H9 (cell line): ENCODE measurements at regions not wholly inside any gene's neighbourhood (a gene's known extent, or its start where the extent isn't known, plus 50 kb on each side); places are given as distances from the start of the nearest gene placed in this dataset.
A peak's percentile ranks its signal among the peaks of the same experiment; 100 is the strongest.

ENCODE experiments used
- DNase-seq: peaks from one replicate; pipeline ENCODE4 v3.0.0-alpha.2; 2017
- H2AFZ ChIP-seq: one replicate; pipeline ENCODE4 v1.6.1; 2013; ENCODE audit warnings: mild to moderate bottlenecking, low read length, control low read depth, moderate library complexity
- H2AK5ac ChIP-seq: 2 replicates; pipeline ENCODE4 v1.6.1; 2013; ENCODE audit warnings: low read length, control low read depth, mixed read lengths; ENCODE audit not compliant: insufficient read length
- H2BK120ac ChIP-seq: one replicate; pipeline ENCODE4 v1.6.1; 2013; ENCODE audit warnings: low read depth, mild to moderate bottlenecking, low read length, control low read depth, inconsistent platforms; ENCODE audit not compliant: poor library complexity, severe bottlenecking
- H2BK12ac ChIP-seq: 2 replicates; pipeline ENCODE4 v1.6.1; 2013; ENCODE audit warnings: low read length, control low read depth, mixed read lengths, low read depth; ENCODE audit not compliant: insufficient read length
- H2BK15ac ChIP-seq: 2 replicates; pipeline ENCODE4 v1.6.1; 2013; ENCODE audit warnings: low read depth, low read length, control low read depth
- H2BK20ac ChIP-seq: one replicate; pipeline ENCODE4 v1.6.1; 2013; ENCODE audit warnings: low read depth, mild to moderate bottlenecking, low read length, control low read depth, inconsistent platforms; ENCODE audit not compliant: poor library complexity, severe bottlenecking
- H2BK5ac ChIP-seq: 2 replicates; pipeline ENCODE4 v1.6.1; 2013; ENCODE audit warnings: low read length, control low read depth, mixed read lengths; ENCODE audit not compliant: insufficient read length
- H3K14ac ChIP-seq: 2 replicates; pipeline ENCODE4 v1.6.1; 2013; ENCODE audit warnings: low read length, control low read depth; ENCODE audit not compliant: insufficient read depth
- H3K18ac ChIP-seq: 2 replicates; pipeline ENCODE4 v1.6.1; 2013; ENCODE audit warnings: low read depth, mild to moderate bottlenecking, mixed read lengths, low read length, control low read depth; ENCODE audit not compliant: insufficient read length
- H3K23ac ChIP-seq: 2 replicates; pipeline ENCODE4 v1.6.1; 2013; ENCODE audit warnings: low read length, control low read depth, mixed read lengths, low read depth; ENCODE audit not compliant: insufficient read length
- H3K23me2 ChIP-seq: 2 replicates; pipeline ENCODE4 v1.6.1; 2013; ENCODE audit warnings: low read depth, mild to moderate bottlenecking, mixed read lengths, low read length, control low read depth; ENCODE audit not compliant: insufficient read length, poor library complexity, severe bottlenecking
- H3K27ac ChIP-seq: 2 replicates; pipeline ENCODE4 v1.5.1; 2013; ENCODE audit warnings: low read length, control low read depth, mixed read lengths, low read depth; ENCODE audit not compliant: insufficient read length
- H3K27me3 ChIP-seq: 2 replicates; pipeline ENCODE4 v1.6.1; 2013; ENCODE audit warnings: low read length, control low read depth, inconsistent platforms; ENCODE audit not compliant: insufficient read depth
- H3K4ac ChIP-seq: 2 replicates; pipeline ENCODE4 v1.6.1; 2013; ENCODE audit warnings: low read depth, mild to moderate bottlenecking, control low read depth, inconsistent platforms, low read length, moderate library complexity
- H3K4me1 ChIP-seq: 2 replicates; pipeline ENCODE4 v1.6.1; 2013; ENCODE audit warnings: low read length, control low read depth, inconsistent platforms; ENCODE audit not compliant: insufficient read depth
- H3K4me2 ChIP-seq: 2 replicates; pipeline ENCODE4 v1.6.1; 2013; ENCODE audit warnings: low read length, control low read depth, mixed read lengths; ENCODE audit not compliant: insufficient read length, insufficient read depth
- H3K56ac ChIP-seq: 2 replicates; pipeline ENCODE4 v1.6.1; 2013; ENCODE audit warnings: low read depth, mild to moderate bottlenecking, mixed read lengths, low read length, control low read depth; ENCODE audit not compliant: insufficient read length
- H3K79me1 ChIP-seq: 2 replicates; pipeline ENCODE4 v1.6.1; 2013; ENCODE audit warnings: low read depth, mild to moderate bottlenecking, moderate library complexity, low read length, control low read depth, inconsistent platforms; ENCODE audit not compliant: insufficient read depth, poor library complexity, severe bottlenecking
- H3K79me2 ChIP-seq: 2 replicates; pipeline ENCODE4 v1.6.1; 2013; ENCODE audit warnings: low read length, control low read depth, inconsistent platforms; ENCODE audit not compliant: insufficient read depth
- H3K9ac ChIP-seq: 2 replicates; pipeline ENCODE4 v1.6.1; 2013; ENCODE audit warnings: low read length, control low read depth, mixed read lengths; ENCODE audit not compliant: insufficient read length; ENCODE audit errors: extremely low read depth
- H3K9me3 ChIP-seq: one replicate; pipeline ENCODE4 v1.6.1; 2013; ENCODE audit warnings: low read depth, low read length, inconsistent platforms; ENCODE audit not compliant: control insufficient read depth
- H3T11ph ChIP-seq: one replicate; pipeline ENCODE4 v1.6.1; 2013; ENCODE audit warnings: mild to moderate bottlenecking, low read length, control low read depth, inconsistent platforms
- H4K20me1 ChIP-seq: one replicate; pipeline ENCODE4 v1.6.1; 2013; ENCODE audit not compliant: control insufficient read depth, insufficient read length, insufficient read depth
- H4K5ac ChIP-seq: 2 replicates; pipeline ENCODE4 v1.6.1; 2013; ENCODE audit warnings: low read depth, mild to moderate bottlenecking, mixed read lengths, low read length, control low read depth; ENCODE audit not compliant: insufficient read length
- H4K8ac ChIP-seq: replicated peaks from 2 replicates; pipeline ENCODE4 v1.6.1; 2013; ENCODE audit warnings: low read length, control low read depth, mixed read lengths, low read depth; ENCODE audit not compliant: insufficient read length
- H4K91ac ChIP-seq: 2 replicates; pipeline ENCODE4 v1.6.1; 2013; ENCODE audit warnings: low read depth, mild to moderate bottlenecking, moderate library complexity, mixed read lengths, low read length, control low read depth; ENCODE audit not compliant: insufficient read length
- H3K27ac Mint-ChIP-seq, 3 experiments: 2 replicates in 2 of 3; 3 replicates in 1 of 3; pipeline ENCODE4 v1.8.0; 2020 to 2021; ENCODE audit warnings: mixed read lengths in 3 of 3, mild to moderate bottlenecking in 1 of 3, moderate library complexity in 1 of 3
- H3K27me3 Mint-ChIP-seq: 2 replicates; pipeline ENCODE4 v1.8.0; 2021; ENCODE audit warnings: low read depth, mild to moderate bottlenecking, moderate library complexity, mixed read lengths
- H3K36me3 Mint-ChIP-seq, 3 experiments: 2 replicates in 2 of 3; 3 replicates in 1 of 3; pipeline ENCODE4 v1.8.0; 2020 to 2021; ENCODE audit warnings: low read depth in 3 of 3, mixed read lengths in 3 of 3; ENCODE audit not compliant: insufficient read depth in 1 of 3
- H3K4me1 Mint-ChIP-seq, 2 experiments: 2 replicates each; pipeline ENCODE4 v1.8.0; 2020; ENCODE audit warnings: mixed read lengths in 2 of 2
- H3K4me3 Mint-ChIP-seq, 2 experiments: 2 replicates in 1 of 2; 3 replicates in 1 of 2; pipeline ENCODE4 v1.8.0; 2020 to 2021; ENCODE audit warnings: mild to moderate bottlenecking in 2 of 2, mixed read lengths in 2 of 2, moderate library complexity in 1 of 2
- H3K9me3 Mint-ChIP-seq, 2 experiments: 2 replicates in 1 of 2; 3 replicates in 1 of 2; pipeline ENCODE4 v1.8.0; 2020; ENCODE audit warnings: mild to moderate bottlenecking in 2 of 2, mixed read lengths in 2 of 2, moderate library complexity in 1 of 2
- WGBS: extraction: QIAGEN DNeasy Blood & Tissue Kit; methylation state at CpG from one replicate; pipeline ENCODE4 v1.1.7; 2013; ENCODE audit warnings: missing lambda C conversion rate, low lambda C conversion rate, mixed read lengths; ENCODE audit not compliant: insufficient read length; ENCODE audit errors: extremely low coverage; 5-methylcytosine and 5-hydroxymethylcytosine counted together
- TF ChIP-seq, protein P1 (sequence below): fragments of 200-600 bp; sonication (generic); conservative IDR thresholded peaks from 3 replicates; pipeline ENCODE4 v1.8.0; 2021; ENCODE audit warnings: antibody characterized with exemption, mild to moderate bottlenecking

DNA sequence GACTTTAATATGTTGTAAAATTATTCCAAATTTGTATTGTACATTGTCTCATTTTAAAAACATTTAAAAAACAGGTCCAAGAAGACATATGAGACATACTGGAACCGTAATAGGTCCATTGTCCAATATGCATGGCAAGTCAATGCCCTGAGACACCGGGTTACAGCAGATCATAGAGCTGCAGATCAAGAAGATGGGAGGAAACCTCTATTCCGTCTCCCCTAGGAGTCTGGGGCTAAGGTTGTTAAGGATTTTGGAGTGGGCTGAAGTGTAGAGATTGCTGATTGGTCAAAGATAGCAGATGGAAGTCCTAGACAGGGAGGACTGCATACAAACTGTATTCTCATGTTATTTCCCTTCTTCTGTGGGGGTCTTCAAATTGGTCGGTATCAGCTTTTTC is 108.3 kb upstream of the PLEKHA5 start:
- Histone ChIP-seq H3K56ac (no peak overlapping the region), H3K4ac (no peak overlapping the region), H2AFZ (no peak overlapping the region), H2BK20ac (no peak overlapping the region), H2BK5ac (no peak overlapping the region), H2BK120ac (no peak overlapping the region), H4K20me1 (no peaks in the 10 kb centered on the region), H4K8ac (no peak overlapping the region), H3T11ph (no peak overlapping the region), H3K14ac (no peak overlapping the region), H2BK15ac (no peak overlapping the region), H3K27me3 (no peaks in the 10 kb centered on the region), H3K23ac (no peak overlapping the region), H3K9me3 (no peaks in the 10 kb centered on the region), H2AK5ac (no peak overlapping the region), H3K4me2 (no peak overlapping the region), H3K18ac (no peak overlapping the region), H2BK12ac (no peak overlapping the region), H3K4me1 (no peaks in the 10 kb centered on the region), H4K5ac (no peak overlapping the region), H4K91ac (no peak overlapping the region), H3K9ac (no peak overlapping the region), H3K79me2 (no peaks in the 10 kb centered on the region), H3K79me1 (no peaks in the 10 kb centered on the region), H3K27ac (no peak overlapping the region), H3K23me2 (no peaks in the 10 kb centered on the region)
- H3K27me3 Mint-ChIP-seq: no peaks in the 10 kb centered on the region
- no peak overlapping the region for H3K4me3 Mint-ChIP-seq
- peaks cover 2 to 6% of the 10 kb centered on the region in 2 experiments; a peak in 2 of 5 replicates for H3K9me3 Mint-ChIP-seq
- H3K4me1 Mint-ChIP-seq: peaks cover 18 to 23% of the 10 kb centered on the region in 2 experiments
- peak overlapping the region in 1 of 3 experiments; percentile 1; a peak in 1 of 7 replicates for H3K27ac Mint-ChIP-seq
- TF ChIP-seq, protein P1, sequence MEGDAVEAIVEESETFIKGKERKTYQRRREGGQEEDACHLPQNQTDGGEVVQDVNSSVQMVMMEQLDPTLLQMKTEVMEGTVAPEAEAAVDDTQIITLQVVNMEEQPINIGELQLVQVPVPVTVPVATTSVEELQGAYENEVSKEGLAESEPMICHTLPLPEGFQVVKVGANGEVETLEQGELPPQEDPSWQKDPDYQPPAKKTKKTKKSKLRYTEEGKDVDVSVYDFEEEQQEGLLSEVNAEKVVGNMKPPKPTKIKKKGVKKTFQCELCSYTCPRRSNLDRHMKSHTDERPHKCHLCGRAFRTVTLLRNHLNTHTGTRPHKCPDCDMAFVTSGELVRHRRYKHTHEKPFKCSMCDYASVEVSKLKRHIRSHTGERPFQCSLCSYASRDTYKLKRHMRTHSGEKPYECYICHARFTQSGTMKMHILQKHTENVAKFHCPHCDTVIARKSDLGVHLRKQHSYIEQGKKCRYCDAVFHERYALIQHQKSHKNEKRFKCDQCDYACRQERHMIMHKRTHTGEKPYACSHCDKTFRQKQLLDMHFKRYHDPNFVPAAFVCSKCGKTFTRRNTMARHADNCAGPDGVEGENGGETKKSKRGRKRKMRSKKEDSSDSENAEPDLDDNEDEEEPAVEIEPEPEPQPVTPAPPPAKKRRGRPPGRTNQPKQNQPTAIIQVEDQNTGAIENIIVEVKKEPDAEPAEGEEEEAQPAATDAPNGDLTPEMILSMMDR: no peak
- DNase-seq: no peak
- H3K36me3 Mint-ChIP-seq: peaks cover 2 to 11% (median 3%) of the 10 kb centered on the region in 3 experiments; a peak in 3 of 7 replicates
- no CpG with 5 or more reads among the region's 4 CpGs for WGBS
